Parathyroid adenoma (tissue), 2 donors: ENCODE measurements at regions not wholly inside any gene's neighbourhood (a gene's known extent, or its start where the extent isn't known, plus 50 kb on each side); places are given as distances from the start of the nearest gene placed in this dataset.

Experiments
- H2AFZ ChIP-seq: fragments of 300-600 bp; sonication (generic); one replicate; pipeline ENCODE4 v1.7.0; 2017; ENCODE audit warnings: antibody characterized with exemption, mild to moderate bottlenecking
- H3K27ac ChIP-seq: fragments of 300-600 bp; sonication (generic); one replicate; pipeline ENCODE4 v1.7.0; 2017
- H3K27me3 ChIP-seq: fragments of 300-600 bp; sonication (generic); one replicate; pipeline ENCODE4 v1.7.0; 2017; ENCODE audit warnings: low read length; ENCODE audit not compliant: control insufficient read depth, insufficient read depth
- H3K36me3 ChIP-seq: fragments of 300-600 bp; sonication (generic); one replicate; pipeline ENCODE4 v1.7.0; 2017; ENCODE audit warnings: low read length; ENCODE audit not compliant: control insufficient read depth, insufficient read depth
- H3K4me1 ChIP-seq: fragments of 300-600 bp; sonication (generic); one replicate; pipeline ENCODE4 v1.7.0; 2017; ENCODE audit warnings: control low read depth
- H3K4me2 ChIP-seq: fragments of 300-600 bp; sonication (generic); one replicate; pipeline ENCODE4 v1.7.0; 2017; ENCODE audit warnings: low read length
- H3K4me3 ChIP-seq: fragments of 300-600 bp; sonication (generic); one replicate; pipeline ENCODE4 v1.7.0; 2017; ENCODE audit warnings: low read depth, low read length
- H3K79me2 ChIP-seq: fragments of 300-600 bp; sonication (generic); one replicate; pipeline ENCODE4 v1.7.0; 2017; ENCODE audit warnings: control low read depth
- H3K9ac ChIP-seq: fragments of 300-600 bp; sonication (generic); one replicate; pipeline ENCODE4 v1.7.0; 2017; ENCODE audit warnings: mild to moderate bottlenecking
- H3K9me3 ChIP-seq: fragments of 300-600 bp; sonication (generic); one replicate; pipeline ENCODE4 v1.7.0; 2017; ENCODE audit warnings: low read length; ENCODE audit not compliant: control insufficient read depth
- TF ChIP-seq, protein P1 (sequence below): fragments of 300-600 bp; sonication (generic); IDR thresholded peaks from one replicate; pipeline ENCODE4 v1.7.0; 2017; ENCODE audit warnings: antibody characterized with exemption, mild to moderate bottlenecking
- donor health status: primary hyperparathyroidism.

- Histone ChIP-seq H3K4me2 (no peak overlapping the region), H3K36me3 (no peaks in the 10 kb centered on the region), H3K4me3 (no peak overlapping the region), H3K27me3 (no peaks in the 10 kb centered on the region), H3K4me1 (no peaks in the 10 kb centered on the region), H2AFZ (no peak overlapping the region), H3K27ac (no peak overlapping the region), H3K79me2 (no peaks in the 10 kb centered on the region), H3K9ac (no peak overlapping the region), H3K9me3 (no peaks in the 10 kb centered on the region)
- TF ChIP-seq, protein P1, sequence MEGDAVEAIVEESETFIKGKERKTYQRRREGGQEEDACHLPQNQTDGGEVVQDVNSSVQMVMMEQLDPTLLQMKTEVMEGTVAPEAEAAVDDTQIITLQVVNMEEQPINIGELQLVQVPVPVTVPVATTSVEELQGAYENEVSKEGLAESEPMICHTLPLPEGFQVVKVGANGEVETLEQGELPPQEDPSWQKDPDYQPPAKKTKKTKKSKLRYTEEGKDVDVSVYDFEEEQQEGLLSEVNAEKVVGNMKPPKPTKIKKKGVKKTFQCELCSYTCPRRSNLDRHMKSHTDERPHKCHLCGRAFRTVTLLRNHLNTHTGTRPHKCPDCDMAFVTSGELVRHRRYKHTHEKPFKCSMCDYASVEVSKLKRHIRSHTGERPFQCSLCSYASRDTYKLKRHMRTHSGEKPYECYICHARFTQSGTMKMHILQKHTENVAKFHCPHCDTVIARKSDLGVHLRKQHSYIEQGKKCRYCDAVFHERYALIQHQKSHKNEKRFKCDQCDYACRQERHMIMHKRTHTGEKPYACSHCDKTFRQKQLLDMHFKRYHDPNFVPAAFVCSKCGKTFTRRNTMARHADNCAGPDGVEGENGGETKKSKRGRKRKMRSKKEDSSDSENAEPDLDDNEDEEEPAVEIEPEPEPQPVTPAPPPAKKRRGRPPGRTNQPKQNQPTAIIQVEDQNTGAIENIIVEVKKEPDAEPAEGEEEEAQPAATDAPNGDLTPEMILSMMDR: no peak
These were observed 272.9 kb upstream of the ARX start for GRCh38 chrX:25288676-25289075.

GRCh38 chrX:25287521-25287920, 271.8 kb upstream of the ARX start:
- H3K9me3 ChIP-seq: no peaks in the 10 kb centered on the region
- TF ChIP-seq, protein P1: no peak
- H3K4me1 ChIP-seq: no peaks in the 10 kb centered on the region
- no peaks in the 10 kb centered on the region for H3K27me3 ChIP-seq
- H2AFZ ChIP-seq: peak overlapping the region; percentile 29
- H3K27ac ChIP-seq: peak overlapping the region; percentile 44
- H3K4me2 ChIP-seq: no peak overlapping the region
- H3K36me3 ChIP-seq: no peaks in the 10 kb centered on the region
- H3K79me2 ChIP-seq: no peaks in the 10 kb centered on the region
- no peak overlapping the region for H3K9ac ChIP-seq
- no peak overlapping the region for H3K4me3 ChIP-seq

GRCh38 chrX:25285598-25285997, 269.8 kb upstream of the ARX start:
- H3K27me3 ChIP-seq: no peaks in the 10 kb centered on the region
- no peaks in the 10 kb centered on the region for H3K36me3 ChIP-seq
- no peak overlapping the region for H3K4me3 ChIP-seq
- no peaks in the 10 kb centered on the region for H3K79me2 ChIP-seq
- H3K27ac ChIP-seq: no peak overlapping the region
- no peak overlapping the region for H2AFZ ChIP-seq
- H3K4me1 ChIP-seq: no peaks in the 10 kb centered on the region
- TF ChIP-seq, protein P1: no peak
- H3K4me2 ChIP-seq: no peak overlapping the region
- H3K9me3 ChIP-seq: no peaks in the 10 kb centered on the region
- H3K9ac ChIP-seq: no peak overlapping the region

DNA sequence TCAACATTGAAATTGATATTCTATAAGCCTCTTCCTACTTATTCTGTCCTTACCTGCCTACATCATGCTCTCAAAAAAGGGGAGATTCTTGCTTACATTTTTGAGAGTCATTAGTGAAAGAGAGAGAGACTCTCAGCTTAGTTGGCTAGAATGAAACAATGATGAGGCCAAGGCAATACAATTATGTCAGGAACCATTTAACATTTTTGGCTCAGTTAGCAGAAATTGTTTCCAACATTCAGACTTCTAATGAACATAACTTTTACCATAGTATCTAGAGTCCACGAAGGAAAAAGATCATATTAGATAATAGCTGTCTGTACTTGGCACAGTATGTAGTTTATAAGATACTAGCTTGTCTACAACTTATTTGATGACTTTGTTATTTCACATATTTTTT, 263.7 kb upstream of the ARX start:
- TF ChIP-seq, protein P1: no peak
- H2AFZ ChIP-seq: no peak overlapping the region
- no peak overlapping the region for H3K27ac ChIP-seq
- no peaks in the 10 kb centered on the region for H3K9me3 ChIP-seq
- H3K79me2 ChIP-seq: no peaks in the 10 kb centered on the region
- H3K36me3 ChIP-seq: no peaks in the 10 kb centered on the region
- no peaks in the 10 kb centered on the region for H3K4me1 ChIP-seq
- no peaks in the 10 kb centered on the region for H3K27me3 ChIP-seq
- H3K4me2 ChIP-seq: no peak overlapping the region
- no peak overlapping the region for H3K9ac ChIP-seq
- H3K4me3 ChIP-seq: no peak overlapping the region

GRCh38 chrX:25278341-25278740, 262.6 kb upstream of the ARX start:
- TF ChIP-seq, protein P1: no peak
- no peak overlapping the region for H3K4me2 ChIP-seq
- H3K4me3 ChIP-seq: no peak overlapping the region
- no peaks in the 10 kb centered on the region for H3K27me3 ChIP-seq
- no peaks in the 10 kb centered on the region for H3K36me3 ChIP-seq
- no peaks in the 10 kb centered on the region for H3K4me1 ChIP-seq
- H3K9me3 ChIP-seq: no peaks in the 10 kb centered on the region
- H2AFZ ChIP-seq: peak overlapping the region; percentile 41
- no peak overlapping the region for H3K9ac ChIP-seq
- no peaks in the 10 kb centered on the region for H3K79me2 ChIP-seq
- no peak overlapping the region for H3K27ac ChIP-seq
